ENCODE measurements at regions not wholly inside any gene's neighbourhood (a gene's known extent, or its start where the extent isn't known, plus 50 kb on each side); places are given as distances from the start of the nearest gene placed in this dataset.

DNA sequence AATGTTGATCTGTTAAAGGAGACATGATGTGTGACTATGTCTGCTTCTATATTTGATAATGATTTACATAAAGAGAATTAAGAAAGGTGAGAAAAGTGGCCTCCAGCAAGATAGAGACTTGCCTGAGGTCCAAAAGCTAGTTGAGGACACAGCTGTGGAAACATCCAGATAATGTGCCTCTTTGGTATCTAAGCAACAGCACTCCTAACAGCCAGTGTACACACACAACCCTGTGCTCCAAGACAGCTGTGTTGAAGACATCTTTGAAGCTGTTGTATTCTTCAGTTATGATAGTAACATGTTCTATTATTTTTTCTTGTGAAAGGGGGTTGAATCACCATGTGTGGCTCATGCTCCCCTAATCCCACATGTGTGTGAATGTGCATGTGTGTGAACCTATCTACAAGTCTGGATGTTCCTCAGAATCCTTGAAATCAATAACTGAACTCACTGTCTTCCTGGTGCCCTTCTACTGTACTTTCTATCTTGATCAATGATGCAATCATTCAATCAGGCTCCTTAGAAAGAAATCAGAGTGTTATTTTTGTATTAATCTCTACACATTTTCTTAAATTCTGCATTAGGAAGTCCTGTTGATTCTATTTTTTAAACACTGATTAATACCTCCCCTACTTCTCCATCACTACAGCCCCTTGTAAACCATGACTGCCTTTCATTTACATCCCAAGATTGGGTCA, 116.7 kb upstream of the SSTR4 start:
- TF ChIP-seq POLR2A (IDR thresholded peaks at IDR 0.05; ENCODE audit: low read length) (no peak), KDM1A (IDR thresholded peaks at IDR 0.05; ENCODE audit: low read depth) (no peak), PHF8 (IDR thresholded peaks at IDR 0.05; ENCODE audit: borderline replicate concordance, low read depth) (no peak), POLR2AphosphoS2 (conservative IDR thresholded peaks at IDR 0.05; ENCODE audit: low read length) (no peak), CBX8 (IDR thresholded peaks at IDR 0.05) (no peak), JUN (IDR thresholded peaks at IDR 0.05) (no peak)
- TF ChIP-seq, protein P1, sequence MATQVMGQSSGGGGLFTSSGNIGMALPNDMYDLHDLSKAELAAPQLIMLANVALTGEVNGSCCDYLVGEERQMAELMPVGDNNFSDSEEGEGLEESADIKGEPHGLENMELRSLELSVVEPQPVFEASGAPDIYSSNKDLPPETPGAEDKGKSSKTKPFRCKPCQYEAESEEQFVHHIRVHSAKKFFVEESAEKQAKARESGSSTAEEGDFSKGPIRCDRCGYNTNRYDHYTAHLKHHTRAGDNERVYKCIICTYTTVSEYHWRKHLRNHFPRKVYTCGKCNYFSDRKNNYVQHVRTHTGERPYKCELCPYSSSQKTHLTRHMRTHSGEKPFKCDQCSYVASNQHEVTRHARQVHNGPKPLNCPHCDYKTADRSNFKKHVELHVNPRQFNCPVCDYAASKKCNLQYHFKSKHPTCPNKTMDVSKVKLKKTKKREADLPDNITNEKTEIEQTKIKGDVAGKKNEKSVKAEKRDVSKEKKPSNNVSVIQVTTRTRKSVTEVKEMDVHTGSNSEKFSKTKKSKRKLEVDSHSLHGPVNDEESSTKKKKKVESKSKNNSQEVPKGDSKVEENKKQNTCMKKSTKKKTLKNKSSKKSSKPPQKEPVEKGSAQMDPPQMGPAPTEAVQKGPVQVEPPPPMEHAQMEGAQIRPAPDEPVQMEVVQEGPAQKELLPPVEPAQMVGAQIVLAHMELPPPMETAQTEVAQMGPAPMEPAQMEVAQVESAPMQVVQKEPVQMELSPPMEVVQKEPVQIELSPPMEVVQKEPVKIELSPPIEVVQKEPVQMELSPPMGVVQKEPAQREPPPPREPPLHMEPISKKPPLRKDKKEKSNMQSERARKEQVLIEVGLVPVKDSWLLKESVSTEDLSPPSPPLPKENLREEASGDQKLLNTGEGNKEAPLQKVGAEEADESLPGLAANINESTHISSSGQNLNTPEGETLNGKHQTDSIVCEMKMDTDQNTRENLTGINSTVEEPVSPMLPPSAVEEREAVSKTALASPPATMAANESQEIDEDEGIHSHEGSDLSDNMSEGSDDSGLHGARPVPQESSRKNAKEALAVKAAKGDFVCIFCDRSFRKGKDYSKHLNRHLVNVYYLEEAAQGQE (IDR thresholded peaks at IDR 0.05) = no peak
- TF ChIP-seq, protein P2, sequence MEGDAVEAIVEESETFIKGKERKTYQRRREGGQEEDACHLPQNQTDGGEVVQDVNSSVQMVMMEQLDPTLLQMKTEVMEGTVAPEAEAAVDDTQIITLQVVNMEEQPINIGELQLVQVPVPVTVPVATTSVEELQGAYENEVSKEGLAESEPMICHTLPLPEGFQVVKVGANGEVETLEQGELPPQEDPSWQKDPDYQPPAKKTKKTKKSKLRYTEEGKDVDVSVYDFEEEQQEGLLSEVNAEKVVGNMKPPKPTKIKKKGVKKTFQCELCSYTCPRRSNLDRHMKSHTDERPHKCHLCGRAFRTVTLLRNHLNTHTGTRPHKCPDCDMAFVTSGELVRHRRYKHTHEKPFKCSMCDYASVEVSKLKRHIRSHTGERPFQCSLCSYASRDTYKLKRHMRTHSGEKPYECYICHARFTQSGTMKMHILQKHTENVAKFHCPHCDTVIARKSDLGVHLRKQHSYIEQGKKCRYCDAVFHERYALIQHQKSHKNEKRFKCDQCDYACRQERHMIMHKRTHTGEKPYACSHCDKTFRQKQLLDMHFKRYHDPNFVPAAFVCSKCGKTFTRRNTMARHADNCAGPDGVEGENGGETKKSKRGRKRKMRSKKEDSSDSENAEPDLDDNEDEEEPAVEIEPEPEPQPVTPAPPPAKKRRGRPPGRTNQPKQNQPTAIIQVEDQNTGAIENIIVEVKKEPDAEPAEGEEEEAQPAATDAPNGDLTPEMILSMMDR (IDR thresholded peaks at IDR 0.05) = no peak
- TF ChIP-seq, protein P3, sequence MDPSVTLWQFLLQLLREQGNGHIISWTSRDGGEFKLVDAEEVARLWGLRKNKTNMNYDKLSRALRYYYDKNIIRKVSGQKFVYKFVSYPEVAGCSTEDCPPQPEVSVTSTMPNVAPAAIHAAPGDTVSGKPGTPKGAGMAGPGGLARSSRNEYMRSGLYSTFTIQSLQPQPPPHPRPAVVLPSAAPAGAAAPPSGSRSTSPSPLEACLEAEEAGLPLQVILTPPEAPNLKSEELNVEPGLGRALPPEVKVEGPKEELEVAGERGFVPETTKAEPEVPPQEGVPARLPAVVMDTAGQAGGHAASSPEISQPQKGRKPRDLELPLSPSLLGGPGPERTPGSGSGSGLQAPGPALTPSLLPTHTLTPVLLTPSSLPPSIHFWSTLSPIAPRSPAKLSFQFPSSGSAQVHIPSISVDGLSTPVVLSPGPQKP (IDR thresholded peaks at IDR 0.05; ENCODE audit: low read depth, low read length) = no peak
- TF ChIP-seq, protein P4, sequence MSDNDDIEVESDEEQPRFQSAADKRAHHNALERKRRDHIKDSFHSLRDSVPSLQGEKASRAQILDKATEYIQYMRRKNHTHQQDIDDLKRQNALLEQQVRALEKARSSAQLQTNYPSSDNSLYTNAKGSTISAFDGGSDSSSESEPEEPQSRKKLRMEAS (IDR thresholded peaks at IDR 0.05) = no peak
- TF ChIP-seq, protein P5, sequence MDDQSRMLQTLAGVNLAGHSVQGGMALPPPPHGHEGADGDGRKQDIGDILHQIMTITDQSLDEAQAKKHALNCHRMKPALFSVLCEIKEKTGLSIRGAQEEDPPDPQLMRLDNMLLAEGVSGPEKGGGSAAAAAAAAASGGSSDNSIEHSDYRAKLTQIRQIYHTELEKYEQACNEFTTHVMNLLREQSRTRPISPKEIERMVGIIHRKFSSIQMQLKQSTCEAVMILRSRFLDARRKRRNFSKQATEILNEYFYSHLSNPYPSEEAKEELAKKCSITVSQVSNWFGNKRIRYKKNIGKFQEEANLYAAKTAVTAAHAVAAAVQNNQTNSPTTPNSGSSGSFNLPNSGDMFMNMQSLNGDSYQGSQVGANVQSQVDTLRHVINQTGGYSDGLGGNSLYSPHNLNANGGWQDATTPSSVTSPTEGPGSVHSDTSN (IDR thresholded peaks at IDR 0.05) = no peak
- ATAC-seq = no peak
- DNase-seq (ENCODE audit: low read depth in 1 of 2, low spot score in 1 of 2) = no peak
- no peak overlapping the region for H3K4me2 ChIP-seq
- CTCF ChIA-PET = interaction anchor here (1.0 to 2.3 kb wide), 3 partner anchors 9 to 128 kb away, joined by 3 to 10 read pairs (median 3); no protein-coding TSS in a partner anchor
- POLR2A ChIA-PET = no interaction called here
- H3K27ac ChIP-seq = no peak overlapping the region; a peak in 1 of 6 replicates
- no peak for FAIRE-seq
- no peak overlapping the region for H3K4me3 ChIP-seq
- no peaks in the 10 kb centered on the region for H3K9me3 ChIP-seq
- H3K4me1 ChIP-seq = peaks cover 32% of the 10 kb centered on the region

DNA sequence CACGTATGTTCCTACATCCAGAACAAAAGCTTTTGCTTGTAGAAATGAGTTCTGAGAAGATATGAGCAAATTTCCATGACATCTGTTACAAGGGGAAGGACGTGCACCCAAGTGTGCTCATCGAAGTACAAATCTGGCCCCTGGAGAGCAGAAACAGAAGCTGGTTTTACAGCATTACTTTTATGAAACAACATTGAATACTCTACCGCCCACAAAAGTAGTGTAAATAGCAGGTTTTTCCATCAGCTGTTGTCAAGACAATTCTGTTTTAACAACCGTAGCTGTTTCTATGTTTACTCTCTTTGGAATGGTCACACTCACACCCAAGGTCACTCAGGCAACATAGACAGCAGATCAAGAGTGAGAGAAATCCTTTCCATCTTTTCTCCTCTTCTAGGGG, 114.2 kb upstream of the SSTR4 start:
- Histone ChIP-seq H3K4me2 (no peak overlapping the region; the same call in 2 of the 3 replicates), H3K9me3 (no peaks in the 10 kb centered on the region), H3K4me3 (no peak overlapping the region), H3K4me1 (peaks cover 48% of the 10 kb centered on the region), H3K27ac (peak overlapping the region; percentile 51 to 68; a peak in 5 of 6 replicates)
- FAIRE-seq (no peak), DNase-seq (ENCODE audit: low read depth in 1 of 2, low spot score in 1 of 2) (no peak), ATAC-seq (no peak)
- ChIA-PET CTCF (interaction anchor here (0.6 to 2.3 kb wide), 10 partner anchors 11 to 419 kb away, joined by 3 to 10 read pairs (median 4); no protein-coding TSS in a partner anchor), POLR2A (interaction anchor here (1.2 kb wide), 1 partner anchor 114 kb away, joined by 5 read pairs; no protein-coding TSS in a partner anchor)
- 90% methylated on average over 5 of the region's 5 CpGs for WGBS (ENCODE audit: missing lambda C conversion rate)
- TF ChIP-seq, protein P6, sequence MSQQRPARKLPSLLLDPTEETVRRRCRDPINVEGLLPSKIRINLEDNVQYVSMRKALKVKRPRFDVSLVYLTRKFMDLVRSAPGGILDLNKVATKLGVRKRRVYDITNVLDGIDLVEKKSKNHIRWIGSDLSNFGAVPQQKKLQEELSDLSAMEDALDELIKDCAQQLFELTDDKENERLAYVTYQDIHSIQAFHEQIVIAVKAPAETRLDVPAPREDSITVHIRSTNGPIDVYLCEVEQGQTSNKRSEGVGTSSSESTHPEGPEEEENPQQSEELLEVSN (IDR thresholded peaks at IDR 0.05; ENCODE audit: borderline replicate concordance, low read depth) = no peak
- TF ChIP-seq EP300 (IDR thresholded peaks at IDR 0.05) (no peak), SMC3 (IDR thresholded peaks at IDR 0.05) (no peak), ESRRA (IDR thresholded peaks at IDR 0.05; ENCODE audit: borderline replicate concordance, low read length) (no peak), MYC (IDR thresholded peaks at IDR 0.05; ENCODE audit: borderline replicate concordance, low read length) (no peak), JUN (IDR thresholded peaks at IDR 0.05) (no peak), RARB (CRISPR knock-in tag; IDR thresholded peaks at IDR 0.05) (no peak), ZNF302 (CRISPR knock-in tag; IDR thresholded peaks at IDR 0.05) (no peak)
- TF ChIP-seq, protein P7, sequence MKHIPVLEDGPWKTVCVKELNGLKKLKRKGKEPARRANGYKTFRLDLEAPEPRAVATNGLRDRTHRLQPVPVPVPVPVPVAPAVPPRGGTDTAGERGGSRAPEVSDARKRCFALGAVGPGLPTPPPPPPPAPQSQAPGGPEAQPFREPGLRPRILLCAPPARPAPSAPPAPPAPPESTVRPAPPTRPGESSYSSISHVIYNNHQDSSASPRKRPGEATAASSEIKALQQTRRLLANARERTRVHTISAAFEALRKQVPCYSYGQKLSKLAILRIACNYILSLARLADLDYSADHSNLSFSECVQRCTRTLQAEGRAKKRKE (CRISPR knock-in tag; IDR thresholded peaks at IDR 0.05; ENCODE audit: low read depth) = no peak
- TF ChIP-seq, protein P4 (IDR thresholded peaks at IDR 0.05) = no peak
- TF ChIP-seq, protein P8, sequence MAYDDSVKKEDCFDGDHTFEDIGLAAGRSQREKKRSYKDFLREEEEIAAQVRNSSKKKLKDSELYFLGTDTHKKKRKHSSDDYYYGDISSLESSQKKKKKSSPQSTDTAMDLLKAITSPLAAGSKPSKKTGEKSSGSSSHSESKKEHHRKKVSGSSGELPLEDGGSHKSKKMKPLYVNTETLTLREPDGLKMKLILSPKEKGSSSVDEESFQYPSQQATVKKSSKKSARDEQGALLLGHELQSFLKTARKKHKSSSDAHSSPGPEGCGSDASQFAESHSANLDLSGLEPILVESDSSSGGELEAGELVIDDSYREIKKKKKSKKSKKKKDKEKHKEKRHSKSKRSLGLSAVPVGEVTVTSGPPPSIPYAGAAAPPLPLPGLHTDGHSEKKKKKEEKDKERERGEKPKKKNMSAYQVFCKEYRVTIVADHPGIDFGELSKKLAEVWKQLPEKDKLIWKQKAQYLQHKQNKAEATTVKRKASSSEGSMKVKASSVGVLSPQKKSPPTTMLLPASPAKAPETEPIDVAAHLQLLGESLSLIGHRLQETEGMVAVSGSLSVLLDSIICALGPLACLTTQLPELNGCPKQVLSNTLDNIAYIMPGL (CRISPR knock-in tag; IDR thresholded peaks at IDR 0.05; ENCODE audit: borderline replicate concordance) = no peak
